GM18519 (cell line): ENCODE measurements at regions not wholly inside any gene's neighbourhood (a gene's known extent, or its start where the extent isn't known, plus 50 kb on each side); places are given as distances from the start of the nearest gene placed in this dataset.
"Not testable (repeated sequence)": the region's sequence is repeated elsewhere in the genome, so short reads cannot be mapped to it uniquely, and the experiment has no call there.

Experiments
- ATAC-seq: cut with Tn5 transposase; IDR thresholded peaks from one replicate; pipeline ENCODE4 v1.9.1; 2021; ENCODE audit warnings: mild to moderate bottlenecking, moderate library complexity; ENCODE audit not compliant: unreplicated experiment, low FRiP score

- no peak for ATAC-seq
Measured at GRCh38 chr6:71675386-71675785, 211.0 kb upstream of the RIMS1 start.

DNA sequence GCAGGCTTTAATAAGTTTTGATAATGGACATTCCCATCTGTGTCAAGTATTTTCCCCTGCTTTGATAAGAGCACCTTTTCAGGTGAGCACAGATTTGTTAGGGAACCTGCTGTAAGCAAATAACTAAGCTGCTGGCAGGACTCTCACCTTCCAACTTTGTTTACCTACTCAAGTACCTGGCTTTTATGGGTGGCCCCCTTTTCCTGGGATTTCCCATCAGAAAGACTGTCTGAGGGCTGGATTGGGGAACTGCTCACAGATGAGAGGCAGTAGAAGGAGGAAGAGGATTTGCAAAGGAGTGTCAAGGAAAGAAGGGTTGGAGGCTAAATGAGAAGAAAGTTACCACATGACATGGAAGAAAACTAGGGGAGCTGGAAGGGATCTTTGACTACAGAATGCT is 210.1 kb upstream of the RIMS1 start:
- no peak for ATAC-seq

- no peak for ATAC-seq
Measured at GRCh38 chr6:71678091-71678490, 208.3 kb upstream of the RIMS1 start.

GRCh38 chr6:71681234-71681867 is 205.0 kb upstream of the RIMS1 start:
- no peak for ATAC-seq

DNA sequence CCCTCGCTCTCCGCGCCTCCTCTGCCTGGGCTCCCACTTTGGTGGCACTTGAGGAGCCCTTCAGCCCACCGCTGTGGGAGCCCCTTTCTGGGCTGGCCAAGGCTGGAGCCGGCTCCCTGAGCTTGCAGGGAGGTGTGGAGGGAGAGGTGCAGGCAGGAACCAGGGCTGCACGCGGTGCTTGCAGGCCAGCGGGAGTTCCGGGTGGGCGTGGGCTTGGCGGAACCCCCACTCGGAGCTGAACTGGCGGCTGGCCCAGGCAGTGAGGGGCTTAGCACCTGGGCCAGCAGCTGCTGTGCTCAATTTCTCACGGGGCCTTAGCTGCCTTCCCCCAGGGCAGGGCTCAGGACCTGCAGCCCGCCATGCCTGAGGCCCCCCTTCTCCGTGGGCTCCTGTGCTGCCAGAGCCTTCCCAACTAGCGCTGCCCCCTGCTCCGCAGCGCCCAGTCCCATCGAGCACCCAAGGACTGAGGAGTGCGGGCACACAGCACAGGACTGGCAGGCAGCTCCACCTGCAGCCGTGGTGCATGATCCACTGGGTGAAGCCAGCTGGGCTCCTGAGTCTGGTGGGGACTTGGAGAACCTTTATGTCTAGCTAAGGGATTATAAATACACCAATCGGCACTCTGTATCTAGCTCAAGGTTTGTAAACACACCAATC is 200.2 kb upstream of the RIMS1 start:
- ATAC-seq, result not testable (repeated sequence)

- no peak for ATAC-seq
Measured at GRCh38 chr6:71698702-71699101, 187.6 kb upstream of the RIMS1 start.

- ATAC-seq, result peak; percentile 66
Measured at GRCh38 chr6:71706523-71706922, 179.8 kb upstream of the RIMS1 start.

GRCh38 chr6:71707059-71707458 is 179.3 kb upstream of the RIMS1 start:
- ATAC-seq, result no peak

- ATAC-seq, result no peak
Measured at GRCh38 chr6:71720705-71721104, 165.6 kb upstream of the RIMS1 start.

- ATAC-seq, result no peak
Measured at GRCh38 chr6:71721642-71722041, 164.7 kb upstream of the RIMS1 start.

DNA sequence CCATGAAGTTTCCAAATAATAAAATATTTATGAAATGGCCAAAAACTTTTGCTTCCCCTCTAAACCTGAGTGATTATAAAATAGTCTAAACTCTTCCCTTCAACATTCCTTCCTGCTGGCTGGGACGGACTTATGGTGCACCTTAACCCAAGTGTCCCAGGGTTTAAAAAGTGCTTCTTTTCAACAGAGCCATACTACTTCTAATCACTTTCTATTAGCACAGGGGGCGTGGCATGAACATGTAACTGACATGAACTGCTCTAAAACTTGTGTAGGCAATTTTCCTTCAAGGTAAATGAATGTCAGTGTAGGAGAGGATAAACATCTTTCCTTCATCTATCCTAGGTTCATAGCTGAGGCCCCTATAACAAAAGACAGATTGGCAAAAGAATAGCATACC is 163.6 kb upstream of the RIMS1 start:
- ATAC-seq, result no peak

DNA sequence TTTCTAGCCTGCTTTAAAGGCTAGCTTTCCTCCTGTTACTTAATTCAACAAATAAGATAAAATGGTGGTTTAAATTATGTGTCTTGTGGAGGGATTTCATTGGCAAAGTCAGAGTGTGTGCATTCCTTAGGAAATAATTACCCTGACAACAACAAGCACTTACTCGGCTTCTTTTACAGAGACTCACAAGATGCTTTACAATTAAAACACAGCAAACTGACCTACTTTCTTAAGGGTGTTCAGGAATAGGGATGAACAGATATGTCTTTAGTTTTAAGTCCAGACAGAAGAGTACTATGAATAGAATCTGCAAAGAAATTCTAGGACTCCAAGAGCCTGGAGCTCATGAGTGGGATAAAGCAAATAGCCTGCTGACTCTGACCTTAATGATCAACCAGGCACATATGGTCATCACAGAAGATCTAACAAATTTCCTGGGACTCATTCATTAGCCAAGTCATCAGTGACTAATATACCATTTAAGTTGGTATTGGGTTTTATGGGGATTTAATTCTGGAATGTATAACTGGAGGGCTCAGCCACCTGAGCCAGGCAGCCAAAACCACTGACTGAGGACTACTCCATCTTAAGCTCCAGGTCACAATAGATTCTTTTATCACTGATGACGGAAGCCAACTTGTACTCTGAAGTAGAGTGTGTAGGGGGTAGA is 161.8 kb upstream of the RIMS1 start:
- no peak for ATAC-seq

DNA sequence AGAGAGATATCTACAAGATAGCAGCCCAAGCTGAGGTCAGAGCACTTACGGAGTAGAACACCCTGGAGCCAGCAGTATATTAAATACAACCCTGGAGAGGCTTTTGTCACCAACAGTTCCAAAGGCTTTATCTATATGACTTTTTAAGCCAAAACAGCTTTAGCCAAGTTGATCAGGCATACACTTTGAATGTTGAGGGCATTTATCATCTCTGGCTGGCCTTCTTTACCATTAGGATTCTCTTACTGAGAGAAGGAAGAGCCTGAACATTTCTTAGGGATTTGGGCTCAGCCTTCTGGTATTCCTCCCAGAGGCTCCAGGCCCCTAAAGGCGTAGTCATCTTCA is 161.3 kb upstream of the RIMS1 start:
- ATAC-seq, result no peak

- ATAC-seq, result no peak
Measured at GRCh38 chr6:71726121-71726520, 160.2 kb upstream of the RIMS1 start.

GRCh38 chr6:71727632-71728294 is 158.6 kb upstream of the RIMS1 start:
- peak; percentile 93 for ATAC-seq

DNA sequence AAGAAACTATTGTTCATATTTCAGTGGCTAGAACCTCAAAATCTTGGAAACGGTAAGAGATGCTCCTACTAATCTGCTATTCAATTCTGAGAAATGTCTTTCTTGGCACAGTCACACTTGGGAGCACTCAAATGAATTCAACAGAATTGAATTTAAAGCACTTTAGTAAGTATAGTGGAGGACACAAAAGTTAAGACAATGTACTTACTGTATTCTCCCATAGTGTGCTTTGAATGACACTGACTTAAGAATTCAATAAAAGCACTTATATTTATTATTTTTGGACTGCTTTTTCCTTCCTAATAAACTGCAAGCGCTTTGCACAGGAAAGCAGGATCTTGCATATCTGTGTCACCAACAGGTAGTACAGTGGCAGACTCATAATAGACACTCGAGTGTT is 156.1 kb upstream of the RIMS1 start:
- ATAC-seq, result no peak

DNA sequence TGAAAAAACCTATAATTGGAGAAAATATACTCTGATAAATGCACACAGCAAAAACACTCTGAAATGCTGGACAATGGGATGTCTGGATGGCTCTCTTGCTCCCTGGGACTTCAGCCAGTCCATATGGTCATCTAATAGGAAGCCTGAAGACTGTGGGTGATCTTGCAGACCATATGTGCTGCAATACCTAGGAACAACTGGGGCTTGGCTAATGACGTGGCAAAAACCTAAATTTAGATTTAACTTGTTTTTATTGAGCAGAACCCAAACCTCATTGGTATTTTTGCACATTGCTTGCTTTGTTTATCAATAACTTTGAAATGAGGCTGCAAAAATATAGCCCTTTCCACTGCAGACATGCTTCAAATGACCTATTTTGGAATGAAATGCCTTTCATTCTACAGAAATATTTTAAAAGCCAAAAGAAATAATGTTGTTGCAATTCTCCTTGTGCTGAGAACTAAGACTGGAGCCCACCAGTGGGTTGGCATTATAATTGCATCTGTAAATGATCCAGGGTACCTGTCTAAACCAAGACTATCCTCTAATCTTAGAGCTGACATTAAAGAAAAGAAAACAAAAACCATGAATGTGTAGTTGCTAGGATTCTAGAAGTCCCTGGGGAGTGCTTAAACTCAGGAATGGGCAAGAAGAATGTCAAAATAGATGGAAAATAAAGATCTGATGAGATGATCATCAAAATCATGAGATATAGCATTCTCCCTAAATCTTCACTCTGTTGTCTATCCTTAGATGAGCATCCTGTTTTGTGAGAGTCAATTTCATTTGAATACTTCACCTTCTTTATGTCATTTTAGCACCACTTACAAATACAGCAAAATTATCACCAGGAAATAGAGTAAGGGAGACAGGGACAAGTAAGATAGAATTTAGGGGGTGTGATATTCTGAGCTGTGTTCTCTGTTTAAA is 152.1 kb upstream of the RIMS1 start:
- ATAC-seq, result no peak

- ATAC-seq, result no peak
Measured at GRCh38 chr6:71737953-71738352, 148.4 kb upstream of the RIMS1 start.

GRCh38 chr6:71745525-71745924 is 140.8 kb upstream of the RIMS1 start:
- ATAC-seq, result peak; percentile 97

DNA sequence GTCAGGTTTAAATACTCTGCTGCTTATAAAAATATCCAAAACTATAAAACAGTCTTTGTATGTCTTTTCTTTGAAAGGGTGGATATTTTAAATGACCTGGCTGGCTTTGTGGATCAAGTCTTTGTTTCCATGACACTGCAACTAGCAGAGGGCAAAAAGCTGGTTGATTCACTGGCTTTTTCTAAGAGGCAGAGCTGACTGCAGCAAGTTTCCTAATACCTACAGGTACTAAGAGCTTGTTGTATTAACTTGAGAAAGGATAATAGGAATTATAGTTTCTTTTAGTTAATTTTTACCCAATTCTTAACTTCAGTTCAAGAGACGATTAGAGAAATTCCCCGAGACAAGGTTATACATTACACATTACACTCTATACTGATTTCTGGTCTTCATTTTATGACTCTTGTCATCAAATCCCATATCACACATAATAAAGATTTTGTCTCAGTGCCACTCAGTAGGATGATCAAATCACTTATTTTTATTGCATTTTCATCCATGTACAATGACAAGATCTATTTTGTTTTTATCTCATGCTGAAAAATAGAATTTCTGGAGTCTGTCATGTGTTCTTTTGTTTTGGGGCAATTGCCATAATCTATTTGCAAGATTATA is 120.1 kb upstream of the RIMS1 start:
- no peak for ATAC-seq
